Smooth muscle cell (in vitro differentiated cells): ENCODE measurements at regions not wholly inside any gene's neighbourhood (a gene's known extent, or its start where the extent isn't known, plus 50 kb on each side); places are given as distances from the start of the nearest gene placed in this dataset.

ENCODE experiments used
- DNase-seq: peaks from one replicate; lab custom pipeline; 2025; ENCODE audit not compliant: unreplicated experiment; lab: John Stamatoyannopoulos, UW
- H2AFZ ChIP-seq: fragments of 200-600 bp; sonication (generic); 2 replicates; pipeline ENCODE4 v1.6.0; 2016; ENCODE audit warnings: antibody characterized with exemption, low read depth, mild to moderate bottlenecking
- H3F3A ChIP-seq: fragments of 200-600 bp; sonication (generic); 2 replicates; pipeline ENCODE4 v1.6.0; 2017; ENCODE audit warnings: antibody characterized with exemption, low read depth
- H3K27ac ChIP-seq: fragments of 200-600 bp; sonication (generic); 2 replicates; pipeline ENCODE4 v1.5.1; 2016; ENCODE audit warnings: low read depth, mild to moderate bottlenecking
- H3K27me3 ChIP-seq: fragments of 200-600 bp; sonication (generic); 2 replicates; pipeline ENCODE4 v1.6.1; 2016; ENCODE audit warnings: low read depth, mild to moderate bottlenecking
- H3K36me3 ChIP-seq: fragments of 200-600 bp; sonication (generic); 2 replicates; pipeline ENCODE4 v1.5.1; 2016; ENCODE audit warnings: low read depth
- H3K4me1 ChIP-seq: fragments of 200-600 bp; sonication (generic); 2 replicates; pipeline ENCODE4 v1.5.1; 2016; ENCODE audit warnings: low read depth
- H3K4me2 ChIP-seq: fragments of 200-600 bp; sonication (generic); 2 replicates; pipeline ENCODE4 v1.6.0; 2016; ENCODE audit warnings: mild to moderate bottlenecking
- H3K4me3 ChIP-seq: fragments of 200-600 bp; sonication (generic); 2 replicates; pipeline ENCODE4 v1.5.1; 2016; ENCODE audit warnings: mild to moderate bottlenecking
- H3K79me2 ChIP-seq: fragments of 200-600 bp; sonication (generic); 2 replicates; pipeline ENCODE4 v1.6.0; 2016; ENCODE audit warnings: low read depth, mild to moderate bottlenecking
- H3K9ac ChIP-seq: fragments of 200-600 bp; sonication (generic); 2 replicates; pipeline ENCODE4 v1.6.0; 2016; ENCODE audit warnings: low read depth
- H3K9me3 ChIP-seq: fragments of 200-600 bp; sonication (generic); replicated peaks from 2 replicates; pipeline ENCODE4 v1.5.1; 2016; ENCODE audit warnings: low read depth
- H4K20me1 ChIP-seq: fragments of 200-600 bp; sonication (generic); 2 replicates; pipeline ENCODE4 v1.6.0; 2016; ENCODE audit warnings: low read depth
- CTCF ChIP-seq: fragments of 200-600 bp; sonication (generic); IDR thresholded peaks from 2 replicates; pipeline ENCODE4 v1.5.1; 2017; ENCODE audit warnings: borderline replicate concordance, mild to moderate bottlenecking, antibody characterized with exemption; ENCODE audit not compliant: insufficient read depth, poor library complexity, severe bottlenecking
- WGBS: methylation state at CpG from one replicate; pipeline ENCODE4 v1.1.7; 2016; ENCODE audit warnings: low lambda C conversion rate; 5-methylcytosine and 5-hydroxymethylcytosine counted together

GRCh38 chr6:15735567-15736265 lies 72.9 kb upstream of the DTNBP1 start:
- no peak for TF ChIP-seq CTCF
- H3K36me3 ChIP-seq: no peaks in the 10 kb centered on the region

GRCh38 chr6:15734118-15734897 lies 71.5 kb upstream of the DTNBP1 start:
- 82% methylated on average over 13 of the region's 13 CpGs for WGBS
- DNase-seq: no peak
- Histone ChIP-seq H3F3A (no peaks in the 10 kb centered on the region), H3K4me2 (no peak overlapping the region), H3K9me3 (no peaks in the 10 kb centered on the region), H3K4me1 (no peaks in the 10 kb centered on the region), H3K79me2 (no peaks in the 10 kb centered on the region), H3K4me3 (no peak overlapping the region), H3K9ac (no peak overlapping the region), H3K27me3 (no peaks in the 10 kb centered on the region), H3K36me3 (no peaks in the 10 kb centered on the region), H3K27ac (no peak overlapping the region), H4K20me1 (no peaks in the 10 kb centered on the region), H2AFZ (peak overlapping the region; percentile 10)
- TF ChIP-seq CTCF: no peak

More at GRCh38 chr6:15735567-15736265, 72.9 kb upstream of the DTNBP1 start:
- H3K9ac ChIP-seq: peak overlapping the region; percentile 26
- H3K4me3 ChIP-seq: no peak overlapping the region
- H3K4me1 ChIP-seq: no peaks in the 10 kb centered on the region
- H3K79me2 ChIP-seq: no peaks in the 10 kb centered on the region
- H3F3A ChIP-seq: no peaks in the 10 kb centered on the region
- H3K27ac ChIP-seq: peak overlapping the region; percentile 75
- H2AFZ ChIP-seq: no peak overlapping the region
- H3K27me3 ChIP-seq: no peaks in the 10 kb centered on the region
- 27% methylated on average over 5 of the region's 5 CpGs for WGBS
- H3K4me2 ChIP-seq: peak overlapping the region; percentile 33
- H4K20me1 ChIP-seq: no peaks in the 10 kb centered on the region
- no peak for DNase-seq
- H3K9me3 ChIP-seq: no peaks in the 10 kb centered on the region

GRCh38 chr6:15730922-15731321 lies 68.1 kb upstream of the DTNBP1 start:
- no peaks in the 10 kb centered on the region for H3K4me1 ChIP-seq
- no peak for DNase-seq
- H3K36me3 ChIP-seq: no peaks in the 10 kb centered on the region
- H3F3A ChIP-seq: no peaks in the 10 kb centered on the region
- no peak overlapping the region for H3K9ac ChIP-seq
- no peak overlapping the region for H3K4me3 ChIP-seq
- WGBS: 97% methylated on average over 4 of the region's 4 CpGs
- no peak for TF ChIP-seq CTCF
- no peaks in the 10 kb centered on the region for H3K9me3 ChIP-seq
- H3K27ac ChIP-seq: no peak overlapping the region
- H3K79me2 ChIP-seq: no peaks in the 10 kb centered on the region
- no peak overlapping the region for H3K4me2 ChIP-seq
- H4K20me1 ChIP-seq: no peaks in the 10 kb centered on the region
- no peaks in the 10 kb centered on the region for H3K27me3 ChIP-seq
- H2AFZ ChIP-seq: no peak overlapping the region
